GM23338 (cell line): ENCODE measurements at regions not wholly inside any gene's neighbourhood (a gene's known extent, or its start where the extent isn't known, plus 50 kb on each side); places are given as distances from the start of the nearest gene placed in this dataset.

Experiments
- ATAC-seq: fragments of 200-7000 bp; cut with Tn5 transposase; 3 replicates; pipeline ENCODE4 v1.9.1; 2020
- DNase-seq: peaks from one replicate; pipeline ENCODE4 v3.0.0-alpha.2; 2015; ENCODE audit warnings: low spot score
- H2AFZ ChIP-seq: fragments of 200-600 bp; sonication (generic); 2 replicates; pipeline ENCODE4 v1.8.0; 2016; ENCODE audit warnings: antibody characterized with exemption, mild to moderate bottlenecking, moderate library complexity
- H3F3A ChIP-seq: fragments of 200-600 bp; sonication (generic); replicated peaks from 2 replicates; pipeline ENCODE4 v1.8.0; 2017; ENCODE audit warnings: antibody characterized with exemption, mixed run types, low read depth
- H3K27ac ChIP-seq: fragments of 200-600 bp; sonication (generic); 2 replicates; pipeline ENCODE4 v1.6.1; 2016; ENCODE audit warnings: low read depth
- H3K27me3 ChIP-seq: fragments of 200-600 bp; sonication (generic); 2 replicates; pipeline ENCODE4 v1.8.0; 2016; ENCODE audit warnings: mild to moderate bottlenecking, mixed run types, moderate library complexity; ENCODE audit not compliant: insufficient read depth
- H3K36me3 ChIP-seq: fragments of 200-600 bp; sonication (generic); 2 replicates; pipeline ENCODE4 v1.8.0; 2016; ENCODE audit warnings: mild to moderate bottlenecking; ENCODE audit not compliant: insufficient read depth
- H3K4me1 ChIP-seq: fragments of 200-600 bp; sonication (generic); 2 replicates; pipeline ENCODE4 v1.8.0; 2016; ENCODE audit warnings: mild to moderate bottlenecking, moderate library complexity; ENCODE audit not compliant: insufficient read depth
- H3K4me2 ChIP-seq: fragments of 200-600 bp; sonication (generic); 2 replicates; pipeline ENCODE4 v1.7.1; 2017; ENCODE audit warnings: mixed run types
- H3K4me3 ChIP-seq: fragments of 200-600 bp; sonication (generic); 2 replicates; pipeline ENCODE4 v1.6.1; 2016; ENCODE audit warnings: mixed run types
- H3K79me2 ChIP-seq: fragments of 200-600 bp; sonication (generic); replicated peaks from 2 replicates; pipeline ENCODE4 v1.8.0; 2017; ENCODE audit warnings: mild to moderate bottlenecking; ENCODE audit not compliant: insufficient read depth
- H3K9me2 ChIP-seq: fragments of 200-600 bp; sonication (generic); 2 replicates; pipeline ENCODE4 v1.8.0; 2017; ENCODE audit not compliant: insufficient read depth
- H4K20me1 ChIP-seq: fragments of 200-600 bp; sonication (generic); replicated peaks from 2 replicates; pipeline ENCODE4 v1.8.0; 2017; ENCODE audit warnings: mild to moderate bottlenecking; ENCODE audit not compliant: insufficient read depth
- H3K27ac Mint-ChIP-seq: 2 replicates; pipeline ENCODE4 v1.8.0; 2020; ENCODE audit warnings: inconsistent platforms, mild to moderate bottlenecking, moderate library complexity, mixed read lengths
- H3K27me3 Mint-ChIP-seq: 3 replicates; pipeline ENCODE4 v1.8.0; 2022; ENCODE audit warnings: low read depth, mild to moderate bottlenecking, moderate library complexity, mixed read lengths, inconsistent platforms; ENCODE audit not compliant: insufficient read depth, poor library complexity
- H3K36me3 Mint-ChIP-seq: 3 replicates; pipeline ENCODE4 v1.8.0; 2021; ENCODE audit warnings: low read depth, mild to moderate bottlenecking, inconsistent platforms, moderate library complexity, mixed read lengths
- H3K4me1 Mint-ChIP-seq: 3 replicates; pipeline ENCODE4 v1.8.0; 2020; ENCODE audit warnings: mild to moderate bottlenecking, inconsistent platforms, mixed read lengths
- H3K4me3 Mint-ChIP-seq: 3 replicates; pipeline ENCODE4 v1.8.0; 2021; ENCODE audit warnings: moderate library complexity, mild to moderate bottlenecking, inconsistent platforms, mixed read lengths
- H3K9me3 Mint-ChIP-seq: 3 replicates; pipeline ENCODE4 v1.8.0; 2020; ENCODE audit warnings: moderate library complexity, mild to moderate bottlenecking, inconsistent platforms, mixed read lengths
- CREB1 ChIP-seq: fragments of 250-450 bp; sonication (Bioruptor Pico); IDR thresholded peaks from 2 replicates; pipeline ENCODE4 v1.5.0; 2020; ENCODE audit warnings: low read depth, mild to moderate bottlenecking, moderate library complexity
- EZH2 ChIP-seq: fragments of 200-600 bp; sonication (generic); IDR thresholded peaks from one replicate; pipeline ENCODE4 v1.8.0; 2017; ENCODE audit warnings: antibody characterized with exemption, mild to moderate bottlenecking, low read depth; ENCODE audit not compliant: unreplicated experiment
- EZH2phosphoT487 ChIP-seq: fragments of 200-600 bp; sonication (generic); IDR thresholded peaks from one replicate; pipeline ENCODE4 v1.8.1; 2018; ENCODE audit warnings: antibody characterized with exemption; ENCODE audit not compliant: unreplicated experiment
- JUNB ChIP-seq: IDR thresholded peaks from one replicate; pipeline ENCODE4 v1.6.1; 2016; ENCODE audit warnings: antibody characterized with exemption; ENCODE audit not compliant: unreplicated experiment
- NANOG ChIP-seq: IDR thresholded peaks from 2 replicates; pipeline ENCODE4 v1.6.1; 2016; ENCODE audit warnings: antibody characterized with exemption, borderline replicate concordance
- POLR2AphosphoS5 ChIP-seq: IDR thresholded peaks from 2 replicates; pipeline ENCODE4 v1.6.1; 2016; ENCODE audit warnings: antibody characterized with exemption, low read depth
- STAT1 ChIP-seq: IDR thresholded peaks from one replicate; pipeline ENCODE4 v1.6.1; 2016; ENCODE audit warnings: antibody characterized with exemption; ENCODE audit not compliant: unreplicated experiment
- ZNF114 ChIP-seq: fragments of 250-450 bp; sonication (Bioruptor Pico); IDR thresholded peaks from 2 replicates; pipeline ENCODE4 v1.5.0; 2020; ENCODE audit warnings: mild to moderate bottlenecking, moderate library complexity
- ZNF331 ChIP-seq: fragments of 250-450 bp; sonication (Bioruptor Pico); IDR thresholded peaks from 2 replicates; pipeline ENCODE4 v1.5.0; 2020; ENCODE audit warnings: low read depth, mild to moderate bottlenecking, moderate library complexity
- ZNF462 ChIP-seq: fragments of 250-450 bp; sonication (Bioruptor Pico); IDR thresholded peaks from 2 replicates; pipeline ENCODE4 v1.5.0; 2020; ENCODE audit warnings: mild to moderate bottlenecking, moderate library complexity
- TF ChIP-seq, protein P1 (sequence below): IDR thresholded peaks from 2 replicates; pipeline ENCODE4 v1.6.1; 2016; ENCODE audit warnings: antibody characterized with exemption
- TF ChIP-seq, protein P2 (sequence below): IDR thresholded peaks from one replicate; pipeline ENCODE4 v1.6.1; 2018; ENCODE audit warnings: antibody characterized with exemption; ENCODE audit not compliant: unreplicated experiment
- TF ChIP-seq, protein P3 (sequence below), 2 experiments: fragments of 200-600 bp in 1 of 2; sonication (generic) in 1 of 2; conservative IDR thresholded peaks; 2 replicates each; pipeline versions ENCODE4 v1.5.1 to v1.6.1; 2016 to 2017; ENCODE audit warnings: antibody characterized with exemption in 2 of 2, low read depth in 2 of 2, mild to moderate bottlenecking in 2 of 2, moderate library complexity in 1 of 2

GRCh38 chr12:67428431-67428830, 159.3 kb downstream of the CAND1 start:
- Mint-ChIP-seq H3K9me3 (no peaks in the 10 kb centered on the region), H3K4me1 (no peaks in the 10 kb centered on the region; the same call in 2 of the 3 replicates), H3K4me3 (no peak overlapping the region), H3K36me3 (no peaks in the 10 kb centered on the region), H3K27ac (no peak overlapping the region), H3K27me3 (peaks cover 2% of the 10 kb centered on the region)
- DNase-seq (no peak), ATAC-seq (no peak)
- Histone ChIP-seq H3K27me3 (no peaks in the 10 kb centered on the region), H3K4me3 (no peak overlapping the region), H3K9me2 (peaks cover 11% of the 10 kb centered on the region; the same call in 1 of the 2 replicates), H3K79me2 (no peaks in the 10 kb centered on the region), H3K27ac (no peak overlapping the region), H3K4me1 (peaks cover 4% of the 10 kb centered on the region; the same call in 1 of the 2 replicates), H2AFZ (no peak overlapping the region), H3F3A (no peaks in the 10 kb centered on the region), H3K36me3 (no peaks in the 10 kb centered on the region), H4K20me1 (no peaks in the 10 kb centered on the region), H3K4me2 (no peak overlapping the region)
- TF ChIP-seq ZNF331, result no peak
- TF ChIP-seq, protein P1, sequence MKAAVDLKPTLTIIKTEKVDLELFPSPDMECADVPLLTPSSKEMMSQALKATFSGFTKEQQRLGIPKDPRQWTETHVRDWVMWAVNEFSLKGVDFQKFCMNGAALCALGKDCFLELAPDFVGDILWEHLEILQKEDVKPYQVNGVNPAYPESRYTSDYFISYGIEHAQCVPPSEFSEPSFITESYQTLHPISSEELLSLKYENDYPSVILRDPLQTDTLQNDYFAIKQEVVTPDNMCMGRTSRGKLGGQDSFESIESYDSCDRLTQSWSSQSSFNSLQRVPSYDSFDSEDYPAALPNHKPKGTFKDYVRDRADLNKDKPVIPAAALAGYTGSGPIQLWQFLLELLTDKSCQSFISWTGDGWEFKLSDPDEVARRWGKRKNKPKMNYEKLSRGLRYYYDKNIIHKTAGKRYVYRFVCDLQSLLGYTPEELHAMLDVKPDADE, result no peak
- TF ChIP-seq, protein P2, sequence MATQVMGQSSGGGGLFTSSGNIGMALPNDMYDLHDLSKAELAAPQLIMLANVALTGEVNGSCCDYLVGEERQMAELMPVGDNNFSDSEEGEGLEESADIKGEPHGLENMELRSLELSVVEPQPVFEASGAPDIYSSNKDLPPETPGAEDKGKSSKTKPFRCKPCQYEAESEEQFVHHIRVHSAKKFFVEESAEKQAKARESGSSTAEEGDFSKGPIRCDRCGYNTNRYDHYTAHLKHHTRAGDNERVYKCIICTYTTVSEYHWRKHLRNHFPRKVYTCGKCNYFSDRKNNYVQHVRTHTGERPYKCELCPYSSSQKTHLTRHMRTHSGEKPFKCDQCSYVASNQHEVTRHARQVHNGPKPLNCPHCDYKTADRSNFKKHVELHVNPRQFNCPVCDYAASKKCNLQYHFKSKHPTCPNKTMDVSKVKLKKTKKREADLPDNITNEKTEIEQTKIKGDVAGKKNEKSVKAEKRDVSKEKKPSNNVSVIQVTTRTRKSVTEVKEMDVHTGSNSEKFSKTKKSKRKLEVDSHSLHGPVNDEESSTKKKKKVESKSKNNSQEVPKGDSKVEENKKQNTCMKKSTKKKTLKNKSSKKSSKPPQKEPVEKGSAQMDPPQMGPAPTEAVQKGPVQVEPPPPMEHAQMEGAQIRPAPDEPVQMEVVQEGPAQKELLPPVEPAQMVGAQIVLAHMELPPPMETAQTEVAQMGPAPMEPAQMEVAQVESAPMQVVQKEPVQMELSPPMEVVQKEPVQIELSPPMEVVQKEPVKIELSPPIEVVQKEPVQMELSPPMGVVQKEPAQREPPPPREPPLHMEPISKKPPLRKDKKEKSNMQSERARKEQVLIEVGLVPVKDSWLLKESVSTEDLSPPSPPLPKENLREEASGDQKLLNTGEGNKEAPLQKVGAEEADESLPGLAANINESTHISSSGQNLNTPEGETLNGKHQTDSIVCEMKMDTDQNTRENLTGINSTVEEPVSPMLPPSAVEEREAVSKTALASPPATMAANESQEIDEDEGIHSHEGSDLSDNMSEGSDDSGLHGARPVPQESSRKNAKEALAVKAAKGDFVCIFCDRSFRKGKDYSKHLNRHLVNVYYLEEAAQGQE, result no peak
- TF ChIP-seq, protein P3, sequence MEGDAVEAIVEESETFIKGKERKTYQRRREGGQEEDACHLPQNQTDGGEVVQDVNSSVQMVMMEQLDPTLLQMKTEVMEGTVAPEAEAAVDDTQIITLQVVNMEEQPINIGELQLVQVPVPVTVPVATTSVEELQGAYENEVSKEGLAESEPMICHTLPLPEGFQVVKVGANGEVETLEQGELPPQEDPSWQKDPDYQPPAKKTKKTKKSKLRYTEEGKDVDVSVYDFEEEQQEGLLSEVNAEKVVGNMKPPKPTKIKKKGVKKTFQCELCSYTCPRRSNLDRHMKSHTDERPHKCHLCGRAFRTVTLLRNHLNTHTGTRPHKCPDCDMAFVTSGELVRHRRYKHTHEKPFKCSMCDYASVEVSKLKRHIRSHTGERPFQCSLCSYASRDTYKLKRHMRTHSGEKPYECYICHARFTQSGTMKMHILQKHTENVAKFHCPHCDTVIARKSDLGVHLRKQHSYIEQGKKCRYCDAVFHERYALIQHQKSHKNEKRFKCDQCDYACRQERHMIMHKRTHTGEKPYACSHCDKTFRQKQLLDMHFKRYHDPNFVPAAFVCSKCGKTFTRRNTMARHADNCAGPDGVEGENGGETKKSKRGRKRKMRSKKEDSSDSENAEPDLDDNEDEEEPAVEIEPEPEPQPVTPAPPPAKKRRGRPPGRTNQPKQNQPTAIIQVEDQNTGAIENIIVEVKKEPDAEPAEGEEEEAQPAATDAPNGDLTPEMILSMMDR (conservative IDR thresholded peaks at IDR 0.05; ENCODE audit: low read depth in 2 of 2), result no peak
- no peak for TF ChIP-seq ZNF462
- TF ChIP-seq CREB1 (CRISPR knock-in tag), result no peak
- no peak for TF ChIP-seq EZH2phosphoT487
- no peak for TF ChIP-seq EZH2
- TF ChIP-seq POLR2AphosphoS5, result no peak
- no peak for TF ChIP-seq NANOG
- TF ChIP-seq STAT1, result no peak
- no peak for TF ChIP-seq JUNB
- no peak for TF ChIP-seq ZNF114 (CRISPR knock-in tag)
